Chondrocyte (in vitro differentiated cells): ENCODE measurements at regions not wholly inside any gene's neighbourhood (a gene's known extent, or its start where the extent isn't known, plus 50 kb on each side); places are given as distances from the start of the nearest gene placed in this dataset.
A peak's percentile ranks its signal among the peaks of the same experiment; 100 is the strongest.

Experiments
- DNase-seq: peaks from one replicate; pipeline ENCODE4 v3.0.0; 2021; ENCODE audit warnings: mixed read lengths, low spot score
- H3K27ac Mint-ChIP-seq: one replicate; pipeline ENCODE4 v1.8.0; 2021; ENCODE audit warnings: mild to moderate bottlenecking, moderate library complexity, mixed read lengths; ENCODE audit not compliant: unreplicated experiment
- H3K27me3 Mint-ChIP-seq: 2 replicates; pipeline ENCODE4 v1.8.0; 2021; ENCODE audit warnings: low read depth, mixed read lengths
- H3K36me3 Mint-ChIP-seq: 2 replicates; pipeline ENCODE4 v1.8.0; 2021; ENCODE audit warnings: low read depth, mixed read lengths
- H3K4me1 Mint-ChIP-seq: 2 replicates; pipeline ENCODE4 v1.8.0; 2021; ENCODE audit warnings: low read depth, mild to moderate bottlenecking, mixed read lengths
- H3K4me3 Mint-ChIP-seq: one replicate; pipeline ENCODE4 v1.8.0; 2021; ENCODE audit warnings: mild to moderate bottlenecking, moderate library complexity, mixed read lengths; ENCODE audit not compliant: unreplicated experiment
- H3K9me3 Mint-ChIP-seq: 2 replicates; pipeline ENCODE4 v1.8.0; 2021; ENCODE audit warnings: low read depth, mixed read lengths
- CTCF ChIP-seq: fragments of 200-600 bp; sonication (generic); IDR thresholded peaks from 2 replicates; pipeline ENCODE4 v1.5.0; 2021; ENCODE audit warnings: antibody characterized with exemption, mild to moderate bottlenecking, moderate library complexity

- Mint-ChIP-seq H3K36me3 (no peaks in the 10 kb centered on the region), H3K27ac (no peak overlapping the region), H3K27me3 (no peaks in the 10 kb centered on the region), H3K4me3 (no peak overlapping the region), H3K4me1 (peaks cover 41% of the 10 kb centered on the region), H3K9me3 (no peaks in the 10 kb centered on the region)
- DNase-seq = no peak
- TF ChIP-seq CTCF = no peak
Observed at GRCh38 chr6:139470997-139471396, 96.5 kb upstream of the CITED2 start.

GRCh38 chr6:139468178-139468819 is 93.9 kb upstream of the CITED2 start:
- Mint-ChIP-seq H3K4me3 (no peak overlapping the region), H3K27me3 (no peaks in the 10 kb centered on the region), H3K27ac (peak overlapping the region; percentile 0)

GRCh38 chr6:139457476-139457875 is 83.0 kb upstream of the CITED2 start:
- Mint-ChIP-seq H3K4me3 (no peak overlapping the region), H3K36me3 (no peaks in the 10 kb centered on the region), H3K4me1 (no peaks in the 10 kb centered on the region), H3K27me3 (no peaks in the 10 kb centered on the region), H3K27ac (no peak overlapping the region), H3K9me3 (no peaks in the 10 kb centered on the region)
- TF ChIP-seq CTCF = no peak
- DNase-seq = no peak

More at GRCh38 chr6:139468178-139468819, 93.9 kb upstream of the CITED2 start:
- Mint-ChIP-seq H3K36me3 (no peaks in the 10 kb centered on the region), H3K9me3 (no peaks in the 10 kb centered on the region), H3K4me1 (peaks cover 21% of the 10 kb centered on the region)
- DNase-seq = no peak
- TF ChIP-seq CTCF = no peak

- no peak for DNase-seq
- H3K27me3 Mint-ChIP-seq = no peaks in the 10 kb centered on the region
- peaks cover 11% of the 10 kb centered on the region for H3K4me1 Mint-ChIP-seq
- no peaks in the 10 kb centered on the region for H3K9me3 Mint-ChIP-seq
- no peak overlapping the region for H3K4me3 Mint-ChIP-seq
- no peaks in the 10 kb centered on the region for H3K36me3 Mint-ChIP-seq
- no peak for TF ChIP-seq CTCF
- no peak overlapping the region for H3K27ac Mint-ChIP-seq
Observed at GRCh38 chr6:139452148-139452876, 77.9 kb upstream of the CITED2 start.

- DNase-seq = no peak
- Mint-ChIP-seq H3K36me3 (no peaks in the 10 kb centered on the region), H3K9me3 (no peaks in the 10 kb centered on the region), H3K4me1 (peaks cover 11% of the 10 kb centered on the region), H3K4me3 (no peak overlapping the region), H3K27me3 (no peaks in the 10 kb centered on the region), H3K27ac (peak overlapping the region; percentile 37)
- TF ChIP-seq CTCF = no peak
Observed at GRCh38 chr6:139449611-139450000, 75.2 kb upstream of the CITED2 start.
